ENCODE measurements at regions not wholly inside any gene's neighbourhood (a gene's known extent, or its start where the extent isn't known, plus 50 kb on each side); places are given as distances from the start of the nearest gene placed in this dataset.

DNA sequence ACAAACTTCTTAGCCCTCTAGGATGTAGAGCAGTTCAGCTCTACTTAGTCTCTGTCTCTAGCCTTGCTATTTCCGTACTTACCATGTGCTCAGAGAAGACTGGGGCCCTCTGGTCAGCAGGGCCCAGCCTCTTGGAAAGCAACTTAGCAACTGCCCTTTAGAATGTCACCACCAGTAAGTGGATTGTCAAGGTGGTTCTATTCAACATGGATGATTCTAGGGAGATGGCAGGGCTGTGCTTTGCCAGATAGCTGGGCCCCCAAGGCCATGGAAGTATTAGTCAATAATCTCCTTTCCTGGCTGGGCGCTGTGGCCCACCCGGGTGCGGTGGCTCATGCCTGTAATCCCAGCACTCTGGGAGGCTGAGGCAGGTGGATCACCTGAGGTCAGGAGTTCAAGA is 177.6 kb upstream of the MVB12B start:
- no peak overlapping the region for H2AFZ ChIP-seq (ENCODE audit: low read depth, low read length)
- no peak overlapping the region for H3K27ac ChIP-seq (ENCODE audit: extremely low read depth, low read depth, low read length)
- H4K20me1 ChIP-seq (replicated peaks; ENCODE audit: control insufficient read depth, insufficient read depth, low read length) = 0 out of 2 replicates have a peak, but pooled peaks cover 3% of the 10 kb centered on the region
- no peaks in the 10 kb centered on the region for H3K4me1 ChIP-seq (replicated peaks in 1 of 2; ENCODE audit: control insufficient read depth in 2 of 2, insufficient read depth in 2 of 2, low read length in 2 of 2)
- H3K79me2 ChIP-seq (ENCODE audit: control insufficient read depth, insufficient read depth, low read length) = no peaks in the 10 kb centered on the region
- ChIA-PET CTCF (ENCODE audit: low intra/inter-chr PET ratio) (no interaction called here), POLR2A (interaction anchor here (0.9 kb wide), 1 partner anchor 24 kb away, joined by 3 read pairs; no protein-coding TSS in a partner anchor)
- BruUV-seq (replicated peaks) = no TSS peak
- ATAC-seq (no peak), DNase-seq (ENCODE audit: extremely low read depth in 1 of 4, low spot score in 3 of 4) (no peak), FAIRE-seq (no peak)
- H3K36me3 ChIP-seq (ENCODE audit: control insufficient read depth, insufficient read depth, low read length) = no peaks in the 10 kb centered on the region
- H3K9ac ChIP-seq (ENCODE audit: insufficient read depth in 1 of 2, low read depth in 2 of 2, low read length in 2 of 2) = no peak overlapping the region
- H3K9me3 ChIP-seq (replicated peaks; ENCODE audit: control insufficient read depth, insufficient read depth, low read depth, low read length) = no peaks in the 10 kb centered on the region
- H3K9me1 ChIP-seq (ENCODE audit: control insufficient read depth, insufficient read depth, low read length) = no peaks in the 10 kb centered on the region
- 3% methylated on average over 4 of the region's 4 CpGs for WGBS (ENCODE audit: insufficient coverage, low coverage, missing lambda C conversion rate)
- in situ Hi-C loops (cut with MboI) (no loop called here), intact Hi-C loops (cut with micrococcal nuclease) (no loop called here)
- no peak overlapping the region for H3K4me2 ChIP-seq (ENCODE audit: insufficient read depth, low read length)
- H3K4me3 ChIP-seq = no peak overlapping the region
- H3K27me3 ChIP-seq (ENCODE audit: control insufficient read depth in 2 of 2, insufficient read depth in 2 of 2, low read length in 2 of 2) = peaks cover 12 to 33% of the 10 kb centered on the region in 2 experiments; a peak in 4 of 5 replicates
- TF ChIP-seq MTA3 (IDR thresholded peaks at IDR 0.05; ENCODE audit: borderline replicate concordance) (no peak), L3MBTL2 (IDR thresholded peaks at IDR 0.05) (no peak), KLF6 (CRISPR knock-in tag; IDR thresholded peaks at IDR 0.05; ENCODE audit: borderline replicate concordance) (no peak), ATF1 (CRISPR knock-in tag; IDR thresholded peaks at IDR 0.05) (no peak), ATF1 (tag; IDR thresholded peaks at IDR 0.05) (no peak), HEY1 (CRISPR knock-in tag; IDR thresholded peaks at IDR 0.05; ENCODE audit: borderline replicate concordance) (no peak)
- TF ChIP-seq, protein P1, sequence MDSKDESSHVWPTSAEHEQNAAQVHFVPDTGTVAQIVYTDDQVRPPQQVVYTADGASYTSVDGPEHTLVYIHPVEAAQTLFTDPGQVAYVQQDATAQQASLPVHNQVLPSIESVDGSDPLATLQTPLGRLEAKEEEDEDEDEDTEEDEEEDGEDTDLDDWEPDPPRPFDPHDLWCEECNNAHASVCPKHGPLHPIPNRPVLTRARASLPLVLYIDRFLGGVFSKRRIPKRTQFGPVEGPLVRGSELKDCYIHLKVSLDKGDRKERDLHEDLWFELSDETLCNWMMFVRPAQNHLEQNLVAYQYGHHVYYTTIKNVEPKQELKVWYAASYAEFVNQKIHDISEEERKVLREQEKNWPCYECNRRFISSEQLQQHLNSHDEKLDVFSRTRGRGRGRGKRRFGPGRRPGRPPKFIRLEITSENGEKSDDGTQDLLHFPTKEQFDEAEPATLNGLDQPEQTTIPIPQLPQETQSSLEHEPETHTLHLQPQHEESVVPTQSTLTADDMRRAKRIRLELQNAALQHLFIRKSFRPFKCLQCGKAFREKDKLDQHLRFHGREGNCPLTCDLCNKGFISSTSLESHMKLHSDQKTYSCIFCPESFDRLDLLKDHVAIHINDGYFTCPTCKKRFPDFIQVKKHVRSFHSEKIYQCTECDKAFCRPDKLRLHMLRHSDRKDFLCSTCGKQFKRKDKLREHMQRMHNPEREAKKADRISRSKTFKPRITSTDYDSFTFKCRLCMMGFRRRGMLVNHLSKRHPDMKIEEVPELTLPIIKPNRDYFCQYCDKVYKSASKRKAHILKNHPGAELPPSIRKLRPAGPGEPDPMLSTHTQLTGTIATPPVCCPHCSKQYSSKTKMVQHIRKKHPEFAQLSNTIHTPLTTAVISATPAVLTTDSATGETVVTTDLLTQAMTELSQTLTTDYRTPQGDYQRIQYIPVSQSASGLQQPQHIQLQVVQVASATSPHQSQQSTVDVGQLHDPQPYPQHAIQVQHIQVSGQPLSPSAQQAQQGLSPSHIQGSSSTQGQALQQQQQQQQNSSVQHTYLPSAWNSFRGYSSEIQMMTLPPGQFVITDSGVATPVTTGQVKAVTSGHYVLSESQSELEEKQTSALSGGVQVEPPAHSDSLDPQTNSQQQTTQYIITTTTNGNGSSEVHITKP (IDR thresholded peaks at IDR 0.05; ENCODE audit: partially characterized antibody) = no peak
- TF ChIP-seq, protein P2, sequence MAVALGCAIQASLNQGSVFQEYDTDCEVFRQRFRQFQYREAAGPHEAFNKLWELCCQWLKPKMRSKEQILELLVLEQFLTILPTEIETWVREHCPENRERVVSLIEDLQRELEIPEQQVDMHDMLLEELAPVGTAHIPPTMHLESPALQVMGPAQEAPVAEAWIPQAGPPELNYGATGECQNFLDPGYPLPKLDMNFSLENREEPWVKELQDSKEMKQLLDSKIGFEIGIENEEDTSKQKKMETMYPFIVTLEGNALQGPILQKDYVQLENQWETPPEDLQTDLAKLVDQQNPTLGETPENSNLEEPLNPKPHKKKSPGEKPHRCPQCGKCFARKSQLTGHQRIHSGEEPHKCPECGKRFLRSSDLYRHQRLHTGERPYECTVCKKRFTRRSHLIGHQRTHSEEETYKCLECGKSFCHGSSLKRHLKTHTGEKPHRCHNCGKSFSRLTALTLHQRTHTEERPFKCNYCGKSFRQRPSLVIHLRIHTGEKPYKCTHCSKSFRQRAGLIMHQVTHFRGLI (CRISPR knock-in tag; IDR thresholded peaks at IDR 0.05) = no peak
- TF ChIP-seq, protein P3, sequence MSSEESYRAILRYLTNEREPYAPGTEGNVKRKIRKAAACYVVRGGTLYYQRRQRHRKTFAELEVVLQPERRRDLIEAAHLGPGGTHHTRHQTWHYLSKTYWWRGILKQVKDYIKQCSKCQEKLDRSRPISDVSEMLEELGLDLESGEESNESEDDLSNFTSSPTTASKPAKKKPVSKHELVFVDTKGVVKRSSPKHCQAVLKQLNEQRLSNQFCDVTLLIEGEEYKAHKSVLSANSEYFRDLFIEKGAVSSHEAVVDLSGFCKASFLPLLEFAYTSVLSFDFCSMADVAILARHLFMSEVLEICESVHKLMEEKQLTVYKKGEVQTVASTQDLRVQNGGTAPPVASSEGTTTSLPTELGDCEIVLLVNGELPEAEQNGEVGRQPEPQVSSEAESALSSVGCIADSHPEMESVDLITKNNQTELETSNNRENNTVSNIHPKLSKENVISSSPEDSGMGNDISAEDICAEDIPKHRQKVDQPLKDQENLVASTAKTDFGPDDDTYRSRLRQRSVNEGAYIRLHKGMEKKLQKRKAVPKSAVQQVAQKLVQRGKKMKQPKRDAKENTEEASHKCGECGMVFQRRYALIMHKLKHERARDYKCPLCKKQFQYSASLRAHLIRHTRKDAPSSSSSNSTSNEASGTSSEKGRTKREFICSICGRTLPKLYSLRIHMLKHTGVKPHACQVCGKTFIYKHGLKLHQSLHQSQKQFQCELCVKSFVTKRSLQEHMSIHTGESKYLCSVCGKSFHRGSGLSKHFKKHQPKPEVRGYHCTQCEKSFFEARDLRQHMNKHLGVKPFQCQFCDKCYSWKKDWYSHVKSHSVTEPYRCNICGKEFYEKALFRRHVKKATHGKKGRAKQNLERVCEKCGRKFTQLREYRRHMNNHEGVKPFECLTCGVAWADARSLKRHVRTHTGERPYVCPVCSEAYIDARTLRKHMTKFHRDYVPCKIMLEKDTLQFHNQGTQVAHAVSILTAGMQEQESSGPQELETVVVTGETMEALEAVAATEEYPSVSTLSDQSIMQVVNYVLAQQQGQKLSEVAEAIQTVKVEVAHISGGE (CRISPR knock-in tag; IDR thresholded peaks at IDR 0.05) = no peak

All from K562 (cell line).